SKM-1 treated with dmso at 0.1 percent for 144 hours (cell line): ENCODE measurements at regions not wholly inside any gene's neighbourhood (a gene's known extent, or its start where the extent isn't known, plus 50 kb on each side); places are given as distances from the start of the nearest gene placed in this dataset.
"Not testable (repeated sequence)": the region's sequence is repeated elsewhere in the genome, so short reads cannot be mapped to it uniquely, and the experiment has no call there.

ENCODE experiments used
- DNase-seq: peaks from one replicate; lab custom pipeline; 2025; ENCODE audit not compliant: unreplicated experiment; lab: John Stamatoyannopoulos, UW

DNA sequence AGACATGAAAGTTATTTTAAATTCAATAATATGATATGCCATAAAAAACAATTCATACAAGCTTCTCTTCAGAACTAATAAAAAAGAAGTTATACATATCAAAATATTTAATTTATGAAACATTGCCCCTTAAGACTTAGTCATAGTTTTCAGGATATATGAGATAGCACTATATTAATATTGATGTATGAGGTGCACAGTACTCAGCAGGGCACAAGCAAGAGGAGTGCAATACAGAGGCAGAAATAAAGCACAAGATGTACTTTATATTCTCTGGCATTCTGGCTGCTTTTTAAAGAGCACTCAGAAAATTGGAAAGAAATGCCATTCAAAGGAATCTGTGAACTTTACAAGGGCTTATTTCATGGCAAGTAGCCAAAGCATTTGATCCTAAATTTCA, 274.9 kb downstream of the CPXCR1 start:
- DNase-seq, result no peak

DNA sequence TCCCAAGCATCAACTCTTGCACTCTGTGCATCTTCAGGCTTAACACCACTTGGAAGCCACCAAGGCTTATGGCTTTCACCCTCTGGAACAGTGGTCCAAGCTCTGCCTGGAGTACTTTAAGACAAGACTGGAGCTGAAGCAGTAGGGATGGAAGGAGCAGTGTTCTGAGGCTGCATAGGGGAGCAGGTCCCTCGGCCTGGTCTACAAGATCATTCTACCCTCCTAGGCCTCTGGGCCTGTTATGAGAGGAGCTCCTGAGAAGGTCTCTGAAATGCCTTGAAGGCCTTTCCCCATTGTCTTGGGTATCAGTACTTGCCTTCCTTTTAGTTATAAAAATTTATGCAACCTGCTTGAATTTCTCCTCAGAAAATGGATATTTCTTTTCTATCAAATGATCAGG, 286.7 kb downstream of the CPXCR1 start:
- DNase-seq, result no peak

DNA sequence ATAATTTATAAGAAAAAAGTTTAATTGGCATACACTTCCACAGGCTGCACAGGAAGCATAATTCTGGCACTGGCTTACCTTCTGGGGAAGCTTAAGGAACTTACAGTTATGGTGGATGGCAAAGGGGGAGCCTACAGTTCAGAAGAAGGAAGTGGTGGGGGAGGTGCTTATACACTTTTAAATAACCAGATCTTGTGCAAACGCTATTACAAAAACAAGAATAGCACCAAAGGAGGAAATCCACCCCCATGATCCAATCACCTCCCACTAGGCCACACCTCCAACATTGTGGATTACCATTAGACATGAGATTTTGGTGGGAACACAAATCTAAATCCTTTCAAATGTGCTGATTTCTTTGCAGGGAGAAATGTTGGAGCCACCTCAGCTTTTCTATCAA, 287.7 kb downstream of the CPXCR1 start:
- DNase-seq, result peak; percentile 57

- DNase-seq, result no peak
These were observed 306.2 kb downstream of the CPXCR1 start for GRCh38 chrX:89053223-89053622.

GRCh38 chrX:89099587-89099986, 352.6 kb downstream of the CPXCR1 start:
- not testable (repeated sequence) for DNase-seq

DNA sequence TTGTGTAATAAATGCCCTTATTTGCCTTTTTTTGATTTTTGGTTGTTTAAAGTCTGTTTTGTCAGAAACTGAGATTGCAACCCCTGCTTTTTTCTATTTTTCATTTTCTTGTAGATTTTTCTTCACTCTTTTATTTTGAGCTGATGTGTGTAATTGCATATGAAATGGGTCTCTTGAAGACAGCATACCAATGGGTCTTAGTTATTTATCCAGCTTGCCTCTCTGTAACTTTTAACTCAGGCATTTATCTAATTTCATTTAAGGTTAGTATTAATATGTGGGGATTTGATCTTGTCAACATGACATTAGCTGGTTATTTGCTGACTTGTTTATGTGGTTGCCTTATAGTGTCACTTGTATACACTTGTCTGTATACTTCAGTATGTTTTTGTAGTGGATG, 378.0 kb downstream of the CPXCR1 start:
- DNase-seq, result no peak
